ENCODE measurements at regions not wholly inside any gene's neighbourhood (a gene's known extent, or its start where the extent isn't known, plus 50 kb on each side); places are given as distances from the start of the nearest gene placed in this dataset.

DNA sequence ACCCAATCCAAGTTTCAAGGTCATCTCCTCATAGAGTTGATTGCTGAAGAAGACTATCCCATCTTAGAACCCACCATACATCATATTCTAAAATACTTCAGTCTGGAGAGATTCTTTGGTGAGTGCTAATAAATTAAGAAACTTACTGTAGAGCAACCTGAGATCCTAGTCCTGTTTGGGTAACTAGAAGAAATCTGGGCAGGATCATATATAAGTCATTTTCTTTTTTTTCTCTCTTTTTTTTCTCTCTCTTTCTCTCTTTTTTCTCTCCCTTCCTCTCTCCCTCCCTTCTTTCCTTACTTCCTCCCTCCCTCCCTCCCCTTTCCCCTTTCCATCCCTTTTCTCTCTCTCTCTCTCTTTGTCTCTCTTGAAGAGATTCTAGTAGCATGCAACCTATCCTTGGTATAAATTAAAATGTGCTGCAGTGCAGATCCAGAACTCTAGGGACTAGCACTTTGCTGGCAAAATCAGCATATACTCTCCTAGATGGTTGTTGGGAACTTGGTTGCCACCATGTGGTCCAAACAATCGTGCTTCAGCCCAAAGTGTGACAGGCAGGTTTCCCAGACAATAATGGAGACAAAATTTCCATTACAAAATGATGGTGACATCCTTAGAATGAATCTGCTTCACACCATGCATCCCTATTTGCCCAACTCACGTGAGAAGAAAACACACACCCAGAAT lies 399.4 kb upstream of the CELF4 start:
- TF ChIP-seq, protein P1, sequence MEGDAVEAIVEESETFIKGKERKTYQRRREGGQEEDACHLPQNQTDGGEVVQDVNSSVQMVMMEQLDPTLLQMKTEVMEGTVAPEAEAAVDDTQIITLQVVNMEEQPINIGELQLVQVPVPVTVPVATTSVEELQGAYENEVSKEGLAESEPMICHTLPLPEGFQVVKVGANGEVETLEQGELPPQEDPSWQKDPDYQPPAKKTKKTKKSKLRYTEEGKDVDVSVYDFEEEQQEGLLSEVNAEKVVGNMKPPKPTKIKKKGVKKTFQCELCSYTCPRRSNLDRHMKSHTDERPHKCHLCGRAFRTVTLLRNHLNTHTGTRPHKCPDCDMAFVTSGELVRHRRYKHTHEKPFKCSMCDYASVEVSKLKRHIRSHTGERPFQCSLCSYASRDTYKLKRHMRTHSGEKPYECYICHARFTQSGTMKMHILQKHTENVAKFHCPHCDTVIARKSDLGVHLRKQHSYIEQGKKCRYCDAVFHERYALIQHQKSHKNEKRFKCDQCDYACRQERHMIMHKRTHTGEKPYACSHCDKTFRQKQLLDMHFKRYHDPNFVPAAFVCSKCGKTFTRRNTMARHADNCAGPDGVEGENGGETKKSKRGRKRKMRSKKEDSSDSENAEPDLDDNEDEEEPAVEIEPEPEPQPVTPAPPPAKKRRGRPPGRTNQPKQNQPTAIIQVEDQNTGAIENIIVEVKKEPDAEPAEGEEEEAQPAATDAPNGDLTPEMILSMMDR (IDR thresholded peaks at IDR 0.05), result no peak
- TF ChIP-seq POLR2A (IDR thresholded peaks at IDR 0.05), result no peak
